Fibroblast of the aortic adventitia (primary cell): ENCODE measurements at regions not wholly inside any gene's neighbourhood (a gene's known extent, or its start where the extent isn't known, plus 50 kb on each side); places are given as distances from the start of the nearest gene placed in this dataset.
"Not testable (repeated sequence)": the region's sequence is repeated elsewhere in the genome, so short reads cannot be mapped to it uniquely, and the experiment has no call there.

Experiments used
- DNase-seq: peaks from one replicate; pipeline ENCODE4 v3.0.0-alpha.2; 2010; ENCODE audit warnings: low read depth
- H3K4me3 ChIP-seq: 2 replicates; pipeline ENCODE4 v1.5.1; 2011; ENCODE audit warnings: low read depth, mild to moderate bottlenecking, control low read depth, low read length, moderate library complexity
- CTCF ChIP-seq: IDR thresholded peaks from 2 replicates; pipeline ENCODE4 v1.5.1; 2011; ENCODE audit warnings: mild to moderate bottlenecking, low read length, control low read depth, inconsistent platforms; ENCODE audit not compliant: insufficient read depth

DNA sequence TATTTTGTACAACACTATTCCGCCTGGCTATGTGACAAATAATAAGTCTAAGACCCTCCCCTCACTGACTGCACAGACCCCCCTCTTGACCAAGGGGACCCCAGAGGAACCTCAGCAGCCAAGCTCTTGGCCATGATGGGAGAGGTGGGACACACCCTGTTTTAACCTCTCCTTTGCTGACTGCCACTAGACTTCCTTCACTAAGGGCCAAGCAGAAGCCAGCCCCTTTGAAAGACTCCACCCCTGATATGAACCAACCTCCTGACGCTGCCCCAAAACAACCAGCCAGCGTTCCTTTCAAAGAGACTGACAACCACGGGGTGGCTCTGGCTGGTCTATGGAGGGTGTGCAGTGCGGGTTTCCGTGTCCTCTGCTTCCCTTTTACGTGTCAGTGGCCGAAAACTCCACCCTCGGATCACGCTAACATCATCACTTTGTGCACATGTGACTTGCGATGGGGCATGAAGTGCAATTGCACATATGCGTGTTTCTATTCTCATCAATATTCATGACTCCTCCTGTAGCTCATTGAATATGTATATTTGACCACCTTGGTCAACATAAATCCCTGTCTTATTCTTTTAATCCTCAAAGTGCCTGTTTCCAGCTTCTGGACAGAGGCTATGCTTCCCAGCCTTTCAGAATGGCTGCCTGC is 643.9 kb downstream of the TBC1D22A start:
- no peak for DNase-seq
- no peak for TF ChIP-seq CTCF
- H3K4me3 ChIP-seq = no peak overlapping the region

GRCh38 chr22:47405222-47405621 is 642.8 kb downstream of the TBC1D22A start:
- not testable (repeated sequence) for DNase-seq

GRCh38 chr22:47402876-47403525 is 640.6 kb downstream of the TBC1D22A start:
- TF ChIP-seq CTCF = no peak
- no peak for DNase-seq
- H3K4me3 ChIP-seq = no peak overlapping the region

More at GRCh38 chr22:47405222-47405621, 642.8 kb downstream of the TBC1D22A start:
- H3K4me3 ChIP-seq = not testable (repeated sequence)

GRCh38 chr22:47401976-47402770 is 639.7 kb downstream of the TBC1D22A start:
- no peak for TF ChIP-seq CTCF
- DNase-seq = no peak
- H3K4me3 ChIP-seq = no peak overlapping the region

GRCh38 chr22:47401592-47401898 is 639.1 kb downstream of the TBC1D22A start:
- DNase-seq = no peak
- no peak for TF ChIP-seq CTCF
- H3K4me3 ChIP-seq = no peak overlapping the region

DNA sequence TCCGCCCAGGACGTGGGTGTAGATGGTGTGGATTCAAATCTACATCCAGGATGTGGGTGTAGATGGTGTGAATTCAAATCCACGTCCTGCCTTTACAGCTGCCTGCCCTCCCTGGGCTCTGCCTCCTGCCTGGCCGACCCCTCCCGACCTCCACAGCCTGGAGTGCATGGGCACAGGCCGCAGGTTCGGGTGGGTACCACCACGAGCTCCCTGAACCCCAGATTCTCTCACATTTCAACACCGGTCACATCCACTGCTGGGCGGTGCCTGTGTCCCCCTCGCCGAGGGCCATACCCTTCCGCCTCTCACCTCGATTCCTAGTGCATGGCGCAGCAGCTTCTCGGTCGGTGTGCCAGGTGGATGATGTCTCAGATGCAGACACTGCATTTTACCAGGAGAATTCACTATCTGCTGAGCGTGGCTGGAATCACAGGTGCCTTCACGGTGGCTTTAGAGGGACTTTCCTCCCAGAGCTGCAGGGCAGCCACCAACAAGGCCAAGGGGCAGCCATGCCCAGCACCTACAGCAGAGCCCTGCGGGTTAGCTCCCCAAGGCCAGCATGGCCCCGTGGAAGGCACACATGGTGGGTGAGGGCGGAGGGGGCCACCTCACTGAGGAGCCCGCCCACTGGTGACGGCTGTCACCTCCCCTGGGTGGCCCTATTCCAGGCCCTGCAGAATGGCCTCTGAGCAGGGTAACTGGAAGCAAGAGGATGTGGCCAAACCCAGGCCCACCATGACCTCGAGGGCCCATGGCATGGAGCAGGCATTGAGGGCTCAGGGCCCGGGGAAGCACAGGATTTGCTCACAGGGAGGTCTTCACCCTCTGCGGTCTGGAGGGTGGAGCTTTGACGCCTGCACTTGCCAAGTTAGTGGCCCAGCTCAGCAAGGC is 638.5 kb downstream of the TBC1D22A start:
- TF ChIP-seq CTCF = no peak
- no peak for DNase-seq
- H3K4me3 ChIP-seq = no peak overlapping the region

GRCh38 chr22:47400131-47400530 is 637.7 kb downstream of the TBC1D22A start:
- DNase-seq, H3K4me3 ChIP-seq: not testable (repeated sequence)
